Stimulated activated CD4-positive, alpha-beta T cell treated with anti-CD3 and anti-CD28 coated beads, Interleukin-12 subunit alpha, Interleukin-12 subunit beta, amount 100 ng/mL, for 24 hours (primary cell): ENCODE measurements at regions not wholly inside any gene's neighbourhood (a gene's known extent, or its start where the extent isn't known, plus 50 kb on each side); places are given as distances from the start of the nearest gene placed in this dataset.
"Not testable (repeated sequence)": the region's sequence is repeated elsewhere in the genome, so short reads cannot be mapped to it uniquely, and the experiment has no call there.

ENCODE experiments used
- DNase-seq, 2 experiments: peaks; one replicate each; pipeline ENCODE4 v3.0.0-alpha.2; 2020; ENCODE audit warnings: low read depth in 2 of 2

- DNase-seq = no peak
Observed at GRCh38 chrX:2572740-2573139, 72.0 kb upstream of the DHRSX start.

GRCh38 chrX:2568125-2568524, 67.3 kb upstream of the DHRSX start:
- DNase-seq = no peak

- no peak for DNase-seq
Observed at GRCh38 chrX:2566055-2566454, 65.3 kb upstream of the DHRSX start.

GRCh38 chrX:2561456-2561855, 60.7 kb upstream of the DHRSX start:
- DNase-seq = no peak

- DNase-seq = no peak
Observed at GRCh38 chrX:2559124-2559523, 58.3 kb upstream of the DHRSX start.

GRCh38 chrX:2554891-2555290, 54.1 kb upstream of the DHRSX start:
- DNase-seq = no peak

- DNase-seq = not testable (repeated sequence)
Observed at GRCh38 chrX:2554066-2554465, 53.3 kb upstream of the DHRSX start.

GRCh38 chrX:2552621-2553201, 51.9 kb upstream of the DHRSX start:
- no peak for DNase-seq

- DNase-seq = no peak
Observed at GRCh38 chrX:2550328-2551020, 49.7 kb upstream of the DHRSX start.
